H1 (cell line): ENCODE measurements at regions not wholly inside any gene's neighbourhood (a gene's known extent, or its start where the extent isn't known, plus 50 kb on each side); places are given as distances from the start of the nearest gene placed in this dataset.

Experiments
- CTCF ChIA-PET: fragments of 300-600 bp; sonication (Branson Sonifier 250); formaldehyde crosslinking; loops from one replicate; lab custom pipeline; 2021; ENCODE audit not compliant: partially characterized antibody; lab: Charles Lee
- POLR2A ChIA-PET: fragments of 300-600 bp; sonication (Branson Sonifier 250); formaldehyde crosslinking; loops from one replicate; lab custom pipeline; 2021; ENCODE audit warnings: inconsistent platforms; ENCODE audit not compliant: partially characterized antibody; lab: Charles Lee
- DNase-seq, 2 experiments: peaks; one replicate each; pipeline versions ENCODE4 v3.0.0 to v3.0.0-alpha.2; 2010 to 2022; ENCODE audit warnings: low spot score in 2 of 2, low read depth in 1 of 2, mixed read lengths in 1 of 2
- FAIRE-seq: peaks from 2 replicates; lab custom pipeline; 2011; peaks lifted over from hg19 to GRCh38; lab: Jason Lieb, UNC
- H2AFZ ChIP-seq: 2 replicates; pipeline ENCODE4 v1.8.1; 2012; ENCODE audit warnings: low read length, inconsistent platforms
- H2AK5ac ChIP-seq: 2 replicates; pipeline ENCODE4 v1.6.1; 2013; ENCODE audit warnings: low read depth, low read length
- H2BK120ac ChIP-seq: replicated peaks from 2 replicates; pipeline ENCODE3; 2013; ENCODE audit warnings: low read depth, low read length, inconsistent platforms
- H2BK12ac ChIP-seq: 2 replicates; pipeline ENCODE4 v1.6.1; 2013; ENCODE audit warnings: low read depth, low read length
- H2BK15ac ChIP-seq: 2 replicates; pipeline ENCODE4 v1.6.1; 2013; ENCODE audit warnings: low read length
- H2BK20ac ChIP-seq: 2 replicates; pipeline ENCODE4 v1.6.1; 2013; ENCODE audit warnings: low read length
- H2BK5ac ChIP-seq: 2 replicates; pipeline ENCODE4 v1.6.1; 2013; ENCODE audit warnings: low read depth, low read length
- H3K14ac ChIP-seq: 2 replicates; pipeline ENCODE4 v1.6.1; 2013; ENCODE audit warnings: inconsistent platforms; ENCODE audit not compliant: insufficient read length
- H3K18ac ChIP-seq: 2 replicates; pipeline ENCODE4 v1.6.1; 2013; ENCODE audit warnings: low read length; ENCODE audit errors: extremely low read depth
- H3K23ac ChIP-seq: 2 replicates; pipeline ENCODE4 v1.6.1; 2013; ENCODE audit warnings: inconsistent platforms; ENCODE audit not compliant: insufficient read length
- H3K23me2 ChIP-seq: 2 replicates; pipeline ENCODE4 v1.6.1; 2013; ENCODE audit warnings: low read depth, low read length
- H3K27ac ChIP-seq: 2 replicates; pipeline ENCODE4 v1.6.1; 2011; ENCODE audit warnings: low read depth, low read length, inconsistent platforms
- H3K27me3 ChIP-seq, 4 experiments: replicated peaks in 1 of 4; 1 replicate in 1 of 4; 2 replicates in 3 of 4; pipeline versions ENCODE4 v1.6.1 to v1.8.1; 2011 to 2013; ENCODE audit warnings: low read length in 3 of 4, mild to moderate bottlenecking in 3 of 4, inconsistent platforms in 2 of 4, mixed read lengths in 2 of 4, moderate library complexity in 1 of 4; ENCODE audit not compliant: control insufficient read depth in 3 of 4, insufficient read depth in 3 of 4; ENCODE audit errors: extremely low read depth in 1 of 4
- H3K36me3 ChIP-seq, 4 experiments: 2 replicates each; pipeline versions ENCODE4 v1.6.1 to v1.8.1; 2011 to 2013; ENCODE audit warnings: mild to moderate bottlenecking in 4 of 4, low read length in 3 of 4, moderate library complexity in 2 of 4, control low read depth in 1 of 4, inconsistent platforms in 1 of 4; ENCODE audit not compliant: insufficient read depth in 4 of 4, control insufficient read depth in 2 of 4
- H3K4ac ChIP-seq: replicated peaks from 2 replicates; pipeline ENCODE3; 2013; ENCODE audit warnings: low read length, low read depth, mixed read lengths, inconsistent platforms; ENCODE audit not compliant: insufficient read length
- H3K4me1 ChIP-seq, 4 experiments: replicated peaks in 1 of 4; 1 replicate in 1 of 4; 2 replicates in 3 of 4; pipeline versions ENCODE4 v1.6.1 to v1.8.1; 2011 to 2013; ENCODE audit warnings: low read length in 3 of 4, inconsistent platforms in 2 of 4, mixed read lengths in 1 of 4; ENCODE audit not compliant: insufficient read depth in 4 of 4, control insufficient read depth in 3 of 4
- H3K4me2 ChIP-seq, 2 experiments: 2 replicates each; pipeline versions ENCODE4 v1.6.1 to v1.8.1; 2011 to 2013; ENCODE audit warnings: low read depth in 2 of 2, low read length in 2 of 2, control low read depth in 1 of 2, inconsistent platforms in 1 of 2, mild to moderate bottlenecking in 1 of 2; ENCODE audit not compliant: insufficient read depth in 1 of 2
- H3K4me3 ChIP-seq, 4 experiments: fragments of 200-600, 300-600 bp in 1 of 4; sonication (generic), shearing (Covaris generic), sonication (Bioruptor Twin) in 1 of 4; 2 replicates each; pipeline versions ENCODE4 v1.5.1 to v1.8.1; 2011 to 2016; ENCODE audit warnings: low read length in 4 of 4, low read depth in 3 of 4, control low read depth in 2 of 4, inconsistent platforms in 2 of 4, mild to moderate bottlenecking in 2 of 4, mixed read lengths in 1 of 4, moderate library complexity in 1 of 4; ENCODE audit not compliant: insufficient read depth in 2 of 4; ENCODE audit errors: extremely low read depth in 1 of 4
- H3K56ac ChIP-seq: replicated peaks from 2 replicates; pipeline ENCODE3; 2013; ENCODE audit warnings: low read depth, mild to moderate bottlenecking, mixed read lengths, low read length, inconsistent platforms; ENCODE audit not compliant: insufficient read length
- H3K79me1 ChIP-seq: 2 replicates; pipeline ENCODE4 v1.6.1; 2013; ENCODE audit warnings: low read depth, low read length, control low read depth
- H3K79me2 ChIP-seq, 2 experiments: 2 replicates each; pipeline versions ENCODE4 v1.6.1 to v1.8.1; 2012 to 2013; ENCODE audit warnings: low read length in 2 of 2, mild to moderate bottlenecking in 2 of 2, inconsistent platforms in 1 of 2; ENCODE audit not compliant: insufficient read depth in 2 of 2, control insufficient read depth in 1 of 2
- H3K9ac ChIP-seq, 4 experiments: replicated peaks in 1 of 4; 1 replicate in 1 of 4; 2 replicates in 3 of 4; pipeline versions ENCODE4 v1.6.1 to v1.8.1; 2011 to 2013; ENCODE audit warnings: low read depth in 3 of 4, low read length in 3 of 4, control low read depth in 2 of 4, mild to moderate bottlenecking in 2 of 4, moderate library complexity in 2 of 4, inconsistent platforms in 1 of 4; ENCODE audit errors: extremely low read depth in 1 of 4
- H3K9me3 ChIP-seq, 2 experiments: 2 replicates each; pipeline versions ENCODE4 v1.6.1 to v1.8.1; 2012 to 2013; ENCODE audit warnings: mild to moderate bottlenecking in 2 of 2, moderate library complexity in 2 of 2, control low read depth in 1 of 2, inconsistent platforms in 1 of 2, low read depth in 1 of 2, low read length in 1 of 2, mixed read lengths in 1 of 2; ENCODE audit not compliant: insufficient read depth in 2 of 2
- H4K20me1 ChIP-seq, 2 experiments: replicated peaks in 1 of 2; 2 replicates each; pipeline versions ENCODE3 to v1.8.1; 2011 to 2013; ENCODE audit warnings: inconsistent platforms in 2 of 2, low read length in 2 of 2, mild to moderate bottlenecking in 1 of 2; ENCODE audit not compliant: insufficient read depth in 2 of 2, control insufficient read depth in 1 of 2
- H4K5ac ChIP-seq: 2 replicates; pipeline ENCODE4 v1.6.1; 2013; ENCODE audit warnings: low read length, low read depth, mixed read lengths, inconsistent platforms; ENCODE audit not compliant: insufficient read length
- H4K8ac ChIP-seq: 2 replicates; pipeline ENCODE4 v1.8.0; 2013; ENCODE audit warnings: mild to moderate bottlenecking, moderate library complexity, low read length, inconsistent platforms; ENCODE audit not compliant: insufficient read depth; ENCODE audit errors: extremely low read depth
- H4K91ac ChIP-seq: replicated peaks from 2 replicates; pipeline ENCODE3; 2013; ENCODE audit warnings: low read length, mixed read lengths, inconsistent platforms; ENCODE audit not compliant: insufficient read length
- CBX8 ChIP-seq: fragments of 300-800, 300-1000 bp; sonication (generic); IDR thresholded peaks from 2 replicates; pipeline ENCODE4 v1.7.1; 2016; ENCODE audit warnings: low read depth, low read length, borderline replicate concordance
- GTF2F1 ChIP-seq: IDR thresholded peaks from 2 replicates; pipeline ENCODE4 v1.6.1; 2012; ENCODE audit warnings: low read depth, low read length, improper control_type of control experiment, borderline replicate concordance
- HDAC2 ChIP-seq, 2 experiments: fragments of 300-600 bp in 1 of 2; sonication (generic) in 1 of 2; IDR thresholded peaks; 2 replicates each; pipeline ENCODE4 v1.6.1; 2011 to 2012; ENCODE audit warnings: low read depth in 2 of 2, low read length in 2 of 2, mild to moderate bottlenecking in 2 of 2, moderate library complexity in 2 of 2, borderline replicate concordance in 1 of 2, inconsistent platforms in 1 of 2
- NANOG ChIP-seq: IDR thresholded peaks from 2 replicates; pipeline ENCODE4 v1.6.1; 2011; ENCODE audit warnings: low read length, low read depth, mild to moderate bottlenecking, inconsistent platforms; ENCODE audit not compliant: insufficient read depth, poor library complexity, severe bottlenecking
- PHF8 ChIP-seq: fragments of 200-600 bp; sonication (generic); conservative IDR thresholded peaks from 2 replicates; pipeline ENCODE4 v1.7.1; 2012; ENCODE audit warnings: low read depth, mild to moderate bottlenecking, inconsistent platforms, low read length, moderate library complexity
- SP1 ChIP-seq: IDR thresholded peaks from 2 replicates; pipeline ENCODE4 v1.6.1; 2011; ENCODE audit warnings: low read depth, low read length
- SUZ12 ChIP-seq: fragments of 200-600 bp; sonication (generic); IDR thresholded peaks from 2 replicates; pipeline ENCODE4 v1.6.1; 2012; ENCODE audit warnings: mild to moderate bottlenecking, inconsistent platforms, low read length, moderate library complexity, mixed read lengths
- TBP ChIP-seq: IDR thresholded peaks from 2 replicates; pipeline ENCODE4 v1.6.1; 2011; ENCODE audit warnings: low read depth, low read length, improper control_type of control experiment
- TEAD4 ChIP-seq: IDR thresholded peaks from 2 replicates; pipeline ENCODE4 v1.6.1; 2012; ENCODE audit warnings: low read depth, low read length, inconsistent platforms, mixed read lengths
- YY1 ChIP-seq: IDR thresholded peaks from 2 replicates; pipeline ENCODE4 v1.6.1; 2011; ENCODE audit warnings: low read depth, mild to moderate bottlenecking, low read length
- ZNF274 ChIP-seq: IDR thresholded peaks from 2 replicates; pipeline ENCODE4 v1.7.0; 2012; ENCODE audit warnings: low read length, borderline replicate concordance; ENCODE audit errors: extremely low read depth
- WGBS, 2 experiments: shearing (Covaris generic) in 1 of 2; methylation state at CpG; one replicate each; pipeline versions ENCODE4 v1.1.6 to v1.1.7; 2013 to 2015; ENCODE audit warnings: low lambda C conversion rate in 2 of 2, mixed read lengths in 2 of 2, inconsistent platforms in 1 of 2, low coverage in 1 of 2, missing lambda C conversion rate in 1 of 2; ENCODE audit not compliant: insufficient replicate concordance in 2 of 2, insufficient coverage in 1 of 2, insufficient read length in 1 of 2; ENCODE audit errors: extremely low coverage in 1 of 2, missing lambda C conversion rate in 1 of 2; 5-methylcytosine and 5-hydroxymethylcytosine counted together
- TF ChIP-seq, protein P1 (sequence below): IDR thresholded peaks from 2 replicates; pipeline ENCODE4 v1.6.1; 2012; ENCODE audit warnings: inconsistent platforms

GRCh38 chr13:70473907-70474306 is 365.7 kb upstream of the KLHL1 start:
- no peak overlapping the region for H2AK5ac ChIP-seq
- ChIA-PET CTCF (no interaction called here), POLR2A (no interaction called here)
- no peaks in the 10 kb centered on the region for H3K27me3 ChIP-seq
- H4K20me1 ChIP-seq: no peaks in the 10 kb centered on the region
- no peak overlapping the region for H2BK20ac ChIP-seq
- H3K27ac ChIP-seq: no peak overlapping the region
- H3K79me1 ChIP-seq: no peaks in the 10 kb centered on the region
- no peak overlapping the region for H2AFZ ChIP-seq
- no peak overlapping the region for H4K5ac ChIP-seq
- no peak for FAIRE-seq
- DNase-seq: no peak
- no peaks in the 10 kb centered on the region for H3K79me2 ChIP-seq
- no peak overlapping the region for H4K8ac ChIP-seq
- H3K23ac ChIP-seq: no peak overlapping the region
- WGBS, 2 experiments: 95% methylated on average over 3 of the region's 3 CpGs; no CpG with 5 or more reads in 1 of the 2 experiments
- no peaks in the 10 kb centered on the region for H3K9me3 ChIP-seq
- H2BK120ac ChIP-seq: no peak overlapping the region
- no peaks in the 10 kb centered on the region for H3K23me2 ChIP-seq
- H3K56ac ChIP-seq: no peak overlapping the region
- no peak overlapping the region for H2BK12ac ChIP-seq
- H3K36me3 ChIP-seq: no peaks in the 10 kb centered on the region
- no peaks in the 10 kb centered on the region for H3K4me1 ChIP-seq
- no peak overlapping the region for H2BK15ac ChIP-seq
- H2BK5ac ChIP-seq: no peak overlapping the region
- no peak overlapping the region for H4K91ac ChIP-seq
- no peak overlapping the region for H3K9ac ChIP-seq
- H3K4me3 ChIP-seq: no peak overlapping the region
- H3K18ac ChIP-seq: no peak overlapping the region
- no peak overlapping the region for H3K4ac ChIP-seq
- TF ChIP-seq PHF8 (no peak), SP1 (no peak), CBX8 (no peak), HDAC2 (IDR thresholded peaks at IDR 0.05; ENCODE audit: borderline replicate concordance in 1 of 2, low read depth in 2 of 2, low read length in 2 of 2) (no peak), SUZ12 (no peak), NANOG (no peak), YY1 (no peak), TBP (no peak), TEAD4 (no peak), ZNF274 (no peak), GTF2F1 (no peak)
- TF ChIP-seq, protein P1, sequence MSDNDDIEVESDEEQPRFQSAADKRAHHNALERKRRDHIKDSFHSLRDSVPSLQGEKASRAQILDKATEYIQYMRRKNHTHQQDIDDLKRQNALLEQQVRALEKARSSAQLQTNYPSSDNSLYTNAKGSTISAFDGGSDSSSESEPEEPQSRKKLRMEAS: no peak
- H3K14ac ChIP-seq: no peak overlapping the region
- no peak overlapping the region for H3K4me2 ChIP-seq
